ENCODE measurements at regions not wholly inside any gene's neighbourhood (a gene's known extent, or its start where the extent isn't known, plus 50 kb on each side); places are given as distances from the start of the nearest gene placed in this dataset.

DNA sequence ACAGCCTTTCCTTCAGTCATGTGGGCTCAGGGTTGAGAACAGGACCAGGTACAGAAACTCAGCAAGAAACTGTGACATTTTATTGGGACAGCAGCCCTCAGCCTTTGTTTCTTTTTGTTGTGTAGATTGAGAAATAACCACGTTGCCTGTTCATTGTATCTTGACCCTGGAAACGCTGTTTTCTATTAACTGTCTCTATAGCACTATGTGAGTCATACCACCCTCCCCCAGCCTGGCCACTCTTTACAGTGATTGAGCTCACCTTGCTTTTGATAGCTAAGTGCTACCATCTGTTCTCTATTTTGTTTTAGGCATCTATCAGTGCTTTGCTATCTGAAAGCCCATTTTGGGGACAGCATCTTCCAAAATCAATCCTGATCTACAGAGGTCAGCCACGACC lies 127.9 kb downstream of the CD47 start:
- no peak for TF ChIP-seq Cebpa-rat (IDR thresholded peaks at IDR 0.05)
- Histone ChIP-seq H3K27ac (no peak overlapping the region), H4K20me1 (no peaks in the 10 kb centered on the region), H3K9me3 (replicated peaks in 1 of 11) (peaks cover 0 to 4% (median 0%) of the 10 kb centered on the region in 11 experiments; a peak in 1 of 22 replicates), H3K9ac (no peak overlapping the region), H3K4me2 (no peak overlapping the region), H3K36me3 (no peaks in the 10 kb centered on the region), H3K27me3 (no peaks in the 10 kb centered on the region), H3K4me3 (no peak overlapping the region), H3K4me1 (peaks cover 0 to 28% (median 0%) of the 10 kb centered on the region in 10 experiments; a peak in 4 of 20 replicates)

DNA sequence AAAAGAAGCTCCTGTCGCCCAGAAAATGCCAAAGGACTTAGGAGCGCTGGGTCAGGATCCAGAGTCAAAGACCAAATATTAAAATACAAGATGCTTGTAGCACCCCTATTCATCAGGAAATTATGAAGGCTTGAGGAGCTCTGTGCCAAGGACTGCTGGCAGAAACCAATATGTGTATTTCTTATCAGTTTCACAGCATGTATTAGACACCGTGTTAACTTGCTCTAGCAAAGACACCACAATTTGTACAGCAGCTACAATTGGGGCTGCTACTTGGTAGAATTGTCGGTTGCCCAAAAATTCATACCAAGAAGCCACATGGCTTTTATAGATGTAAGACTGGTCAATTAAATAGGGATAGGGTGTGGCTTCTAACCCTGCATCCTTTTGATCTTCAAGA lies 128.8 kb downstream of the CD47 start:
- Histone ChIP-seq H4K20me1 (no peaks in the 10 kb centered on the region), H3K4me2 (no peak overlapping the region), H3K9me3 (replicated peaks in 1 of 11) (peaks cover 0 to 4% (median 0%) of the 10 kb centered on the region in 11 experiments; a peak in 1 of 22 replicates), H3K4me1 (peaks cover 0 to 37% (median 0%) of the 10 kb centered on the region in 10 experiments; a peak in 6 of 20 replicates), H3K9ac (no peak overlapping the region), H3K36me3 (no peaks in the 10 kb centered on the region), H3K27ac (no peak overlapping the region), H3K27me3 (no peaks in the 10 kb centered on the region), H3K4me3 (no peak overlapping the region)
- TF ChIP-seq Cebpa-rat (IDR thresholded peaks at IDR 0.05): no peak

DNA sequence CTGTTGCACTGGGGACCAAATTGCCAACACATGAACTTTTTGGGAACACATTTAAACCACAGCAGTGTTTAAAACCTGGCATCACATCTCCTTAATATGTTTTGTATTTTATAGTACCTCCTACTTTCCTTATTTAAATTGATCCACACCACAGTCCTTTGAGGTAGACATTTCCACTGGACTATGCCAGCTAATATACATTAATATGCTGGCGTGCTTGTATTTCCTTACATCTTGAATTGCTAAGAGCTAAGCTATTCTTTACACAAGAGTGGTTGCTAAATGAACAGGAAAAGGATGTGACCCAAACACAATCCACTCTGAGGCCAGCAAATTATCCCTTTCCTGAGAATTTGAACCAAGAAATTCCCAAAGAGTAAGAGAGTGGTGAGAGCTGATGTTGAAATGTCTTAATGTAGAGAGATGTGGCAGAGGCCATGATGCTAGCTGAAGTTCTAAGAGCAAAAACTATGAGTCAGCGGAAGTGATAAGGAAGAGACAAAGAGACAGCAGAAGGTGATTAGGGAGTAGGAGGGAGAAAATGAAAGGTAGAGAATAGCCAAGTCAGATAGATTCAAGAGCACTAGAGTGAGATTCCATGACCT lies 131.2 kb downstream of the CD47 start:
- H3K27ac ChIP-seq: no peak overlapping the region
- H4K20me1 ChIP-seq: no peaks in the 10 kb centered on the region
- no peak overlapping the region for H3K4me2 ChIP-seq
- H3K36me3 ChIP-seq: no peaks in the 10 kb centered on the region
- H3K9me3 ChIP-seq (replicated peaks in 1 of 11): peaks cover 0 to 4% (median 0%) of the 10 kb centered on the region in 11 experiments; a peak in 1 of 22 replicates
- no peak overlapping the region for H3K9ac ChIP-seq
- no peak for TF ChIP-seq Cebpa-rat (IDR thresholded peaks at IDR 0.05)
- no peak overlapping the region for H3K4me3 ChIP-seq
- H3K27me3 ChIP-seq: no peaks in the 10 kb centered on the region
- peaks cover 5 to 34% (median 7%) of the 10 kb centered on the region in 10 experiments for H3K4me1 ChIP-seq

DNA sequence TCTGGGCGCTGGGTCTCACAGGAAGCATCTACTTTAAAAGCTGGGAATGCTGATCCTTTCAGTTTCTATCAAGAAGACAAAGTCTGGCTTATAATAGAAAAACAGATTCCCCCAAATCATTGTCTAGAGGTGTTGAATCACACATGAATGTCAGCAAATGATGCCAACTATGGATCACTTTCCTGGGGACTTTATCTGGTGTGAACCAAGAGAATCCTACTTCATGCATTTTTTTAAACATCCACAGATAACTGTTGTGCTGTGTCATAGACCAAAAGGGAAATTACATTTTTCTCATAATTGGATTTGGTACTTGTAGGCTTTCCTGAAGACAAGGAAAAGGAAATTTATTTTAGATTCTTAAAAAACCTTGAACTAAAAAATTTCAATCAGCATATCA lies 132.7 kb downstream of the CD47 start:
- Histone ChIP-seq H4K20me1 (no peaks in the 10 kb centered on the region), H3K4me3 (no peak overlapping the region), H3K27ac (no peak overlapping the region), H3K27me3 (no peaks in the 10 kb centered on the region), H3K9ac (no peak overlapping the region), H3K36me3 (no peaks in the 10 kb centered on the region), H3K4me1 (peaks cover 17 to 33% (median 22%) of the 10 kb centered on the region in 10 experiments), H3K4me2 (peak overlapping the region in 2 of 11 experiments; percentile 44 to 62; a peak in 4 of 22 replicates), H3K9me3 (replicated peaks in 1 of 11) (peaks cover 0 to 4% (median 0%) of the 10 kb centered on the region in 11 experiments; a peak in 1 of 22 replicates)
- TF ChIP-seq Cebpa-rat (IDR thresholded peaks at IDR 0.05): no peak

DNA sequence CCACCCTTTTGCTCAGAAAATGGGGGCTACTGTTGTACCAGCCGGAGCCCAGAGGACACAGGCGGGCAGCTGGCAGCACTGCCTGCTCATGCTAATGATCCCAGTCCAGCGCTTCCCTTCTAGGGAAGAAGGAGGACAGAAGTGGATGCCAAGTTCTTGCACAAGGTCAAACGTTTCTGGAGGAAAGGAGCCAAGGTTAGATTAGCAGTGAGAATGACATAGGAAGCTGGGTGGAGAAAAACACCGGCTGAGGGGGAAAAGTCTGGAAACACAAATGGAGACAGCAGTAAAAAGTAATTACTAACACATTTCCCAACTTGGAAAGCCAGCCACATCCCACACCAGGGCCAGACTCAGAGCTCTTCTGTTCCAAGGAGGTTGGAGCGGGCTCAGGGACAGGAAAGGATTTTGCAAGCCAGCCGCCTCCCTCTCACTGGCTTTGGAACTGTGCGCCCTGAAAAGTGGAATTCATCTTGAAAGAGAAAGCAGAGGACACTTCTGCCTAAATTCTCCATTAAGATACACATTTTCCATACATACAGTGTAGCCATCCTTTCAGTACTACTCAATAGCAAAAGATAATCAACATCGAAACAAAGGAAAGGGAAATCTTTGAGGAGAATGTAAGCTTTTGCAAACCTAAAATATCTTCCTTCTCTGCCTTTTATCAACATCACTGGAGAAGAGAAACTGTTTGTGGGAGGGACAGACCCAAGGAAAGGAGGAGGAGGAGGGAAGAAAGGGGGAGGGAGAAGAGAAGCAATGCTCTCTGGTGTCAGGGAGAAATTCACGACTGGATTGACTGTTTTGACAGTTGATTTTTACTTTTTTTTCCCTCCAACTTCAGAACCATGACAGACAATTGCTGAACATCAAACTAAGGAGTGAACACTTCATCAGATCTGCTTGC lies 133.6 kb downstream of the CD47 start:
- H3K4me1 ChIP-seq: peaks cover 17 to 33% (median 23%) of the 10 kb centered on the region in 10 experiments
- peak overlapping the region in 2 of 11 experiments; percentile 44 to 62; a peak in 4 of 22 replicates for H3K4me2 ChIP-seq
- H3K36me3 ChIP-seq: no peaks in the 10 kb centered on the region
- H3K4me3 ChIP-seq: no peak overlapping the region
- no peak overlapping the region for H3K9ac ChIP-seq
- peaks cover 0 to 4% (median 0%) of the 10 kb centered on the region in 11 experiments; a peak in 1 of 22 replicates for H3K9me3 ChIP-seq (replicated peaks in 1 of 11)
- no peak overlapping the region for H3K27ac ChIP-seq
- H4K20me1 ChIP-seq: no peaks in the 10 kb centered on the region
- no peak for TF ChIP-seq Cebpa-rat (IDR thresholded peaks at IDR 0.05)
- no peaks in the 10 kb centered on the region for H3K27me3 ChIP-seq

DNA sequence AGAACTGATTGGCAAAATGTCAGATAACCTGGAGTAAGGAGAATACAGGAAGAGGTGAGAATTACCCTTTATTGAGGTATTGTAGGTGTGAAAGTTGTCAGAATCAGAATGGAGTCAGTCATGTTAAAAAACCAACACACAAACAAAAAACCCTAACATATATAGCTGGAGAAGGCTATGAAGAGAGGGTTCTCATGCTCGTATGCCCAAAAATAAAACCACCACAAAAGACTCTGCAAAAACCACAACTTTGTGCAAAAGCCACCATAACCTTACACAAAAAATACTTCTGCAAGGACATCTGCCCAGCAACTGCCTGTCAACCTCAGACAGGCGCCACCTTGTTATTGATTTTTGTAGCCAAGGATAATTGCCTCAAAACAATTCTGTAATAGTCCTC lies 136.0 kb downstream of the CD47 start:
- Histone ChIP-seq H3K4me3 (no peak overlapping the region), H3K9ac (no peak overlapping the region), H3K4me1 (peaks cover 17 to 52% (median 24%) of the 10 kb centered on the region in 10 experiments), H3K4me2 (peak overlapping the region in 10 of 11 experiments; percentile 12 to 52 (median 36); a peak in 18 of 22 replicates), H3K36me3 (no peaks in the 10 kb centered on the region), H4K20me1 (no peaks in the 10 kb centered on the region), H3K27ac (no peak overlapping the region), H3K27me3 (no peaks in the 10 kb centered on the region), H3K9me3 (replicated peaks in 1 of 11) (no peaks in the 10 kb centered on the region)
- no peak for TF ChIP-seq Cebpa-rat (IDR thresholded peaks at IDR 0.05)

DNA sequence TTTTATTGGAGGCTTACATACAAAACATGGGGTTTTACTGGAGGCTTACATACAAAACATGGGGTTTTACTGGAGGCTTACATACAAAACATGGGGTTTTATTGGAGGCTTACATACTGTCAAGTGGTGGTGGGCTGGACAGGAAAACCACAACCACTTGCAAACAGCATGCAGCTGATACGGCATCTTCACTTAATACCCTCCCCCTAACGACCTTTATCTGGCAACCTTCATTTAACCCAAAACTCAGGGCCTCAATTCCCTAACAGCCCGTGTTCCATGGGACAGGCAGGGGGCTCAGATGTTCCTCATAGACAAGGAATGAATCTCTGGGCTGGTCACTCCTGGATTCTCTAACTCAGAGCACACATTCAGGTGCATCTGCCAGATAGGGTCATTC lies 137.1 kb downstream of the CD47 start:
- Histone ChIP-seq H3K36me3 (no peaks in the 10 kb centered on the region), H3K27me3 (no peaks in the 10 kb centered on the region), H3K4me3 (no peak overlapping the region), H3K9ac (no peak overlapping the region), H3K4me1 (peaks cover 17 to 52% (median 24%) of the 10 kb centered on the region in 10 experiments), H4K20me1 (no peaks in the 10 kb centered on the region), H3K27ac (no peak overlapping the region), H3K4me2 (peak overlapping the region; percentile 28 to 75 (median 61); a peak in 21 of 22 replicates), H3K9me3 (replicated peaks in 1 of 11) (no peaks in the 10 kb centered on the region)
- TF ChIP-seq Cebpa-rat (IDR thresholded peaks at IDR 0.05): no peak

DNA sequence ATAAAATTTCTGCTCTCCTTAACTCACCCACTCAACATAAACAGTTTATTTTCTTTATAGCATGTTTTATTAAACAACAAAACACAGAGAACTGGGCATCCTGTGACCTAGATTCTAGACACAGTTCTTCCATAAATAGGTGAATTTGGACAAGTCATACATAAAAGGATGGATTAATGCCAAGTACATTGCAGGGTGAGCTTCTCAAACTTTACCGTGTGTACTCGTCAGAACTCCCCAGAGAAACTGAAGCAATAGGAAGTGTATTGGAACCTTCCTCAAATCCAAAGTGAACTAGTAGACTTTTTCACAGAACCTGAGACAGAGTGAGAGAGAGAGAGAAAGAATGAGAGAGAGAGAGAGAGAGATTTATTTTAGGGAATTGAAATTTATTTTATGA lies 139.7 kb downstream of the CD47 start:
- H3K4me2 ChIP-seq: peak overlapping the region in 2 of 11 experiments; percentile 34 to 39; a peak in 3 of 22 replicates
- H3K27ac ChIP-seq: no peak overlapping the region
- no peaks in the 10 kb centered on the region for H4K20me1 ChIP-seq
- no peaks in the 10 kb centered on the region for H3K27me3 ChIP-seq
- no peaks in the 10 kb centered on the region for H3K9me3 ChIP-seq (replicated peaks in 1 of 11)
- H3K4me3 ChIP-seq: no peak overlapping the region
- TF ChIP-seq Cebpa-rat (IDR thresholded peaks at IDR 0.05): no peak
- no peak overlapping the region for H3K9ac ChIP-seq
- H3K36me3 ChIP-seq: no peaks in the 10 kb centered on the region
- H3K4me1 ChIP-seq: peaks cover 17 to 34% (median 24%) of the 10 kb centered on the region in 10 experiments

DNA sequence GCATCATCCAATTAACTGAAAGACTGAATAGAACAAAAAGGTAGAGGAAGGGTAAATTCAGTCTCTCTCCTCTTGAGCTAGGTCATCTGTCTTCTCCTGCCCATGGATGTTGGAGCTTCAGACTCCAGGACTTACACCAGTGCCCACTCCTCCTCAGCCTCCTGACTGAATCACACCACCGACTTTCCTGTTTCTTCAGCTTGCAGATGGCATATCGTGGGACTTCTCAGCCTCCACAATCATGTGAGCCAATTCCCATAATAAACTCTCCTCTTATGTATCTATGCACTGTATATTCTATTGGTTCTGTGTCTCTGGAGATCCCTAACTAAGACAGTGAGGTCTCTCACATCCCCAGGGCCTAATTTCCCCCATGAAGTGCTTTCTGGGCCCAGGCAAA lies 140.4 kb downstream of the CD47 start:
- Histone ChIP-seq H3K4me2 (peak overlapping the region in 1 of 11 experiments; percentile 39; a peak in 1 of 22 replicates), H4K20me1 (no peaks in the 10 kb centered on the region), H3K27me3 (no peaks in the 10 kb centered on the region), H3K4me1 (peaks cover 17 to 34% (median 24%) of the 10 kb centered on the region in 10 experiments), H3K9me3 (replicated peaks in 1 of 11) (no peaks in the 10 kb centered on the region), H3K36me3 (no peaks in the 10 kb centered on the region), H3K27ac (no peak overlapping the region), H3K4me3 (no peak overlapping the region), H3K9ac (no peak overlapping the region)
- TF ChIP-seq Cebpa-rat (IDR thresholded peaks at IDR 0.05): no peak

Data from BLaER1 treated with 17β-estradiol and CSF1 and Interleukin-3, amounts not matched to agents 10 nM and 100 nM (cell line).